ENCODE measurements at regions not wholly inside any gene's neighbourhood (a gene's known extent, or its start where the extent isn't known, plus 50 kb on each side); places are given as distances from the start of the nearest gene placed in this dataset.

- TF ChIP-seq CTCF (IDR thresholded peaks at IDR 0.05; ENCODE audit: low read length): no peak
- TF ChIP-seq EZH2 (optimal IDR thresholded peaks at IDR 0.05; ENCODE audit: low read depth, low read length): no peak
- TF ChIP-seq EZH2phosphoT487 (IDR thresholded peaks at IDR 0.05; ENCODE audit: low read length): no peak
Observed at GRCh38 chr15:96553451-96553850, 223.0 kb downstream of the NR2F2 start.

All from MM.1S (cell line).